NCI-H1105 treated with DMSO at 0.1 percent for 48 hours (cell line): ENCODE measurements at regions not wholly inside any gene's neighbourhood (a gene's known extent, or its start where the extent isn't known, plus 50 kb on each side); places are given as distances from the start of the nearest gene placed in this dataset.

ENCODE experiments used
- DNase-seq: peaks from one replicate; lab custom pipeline; 2025; lab: John Stamatoyannopoulos, UW

DNA sequence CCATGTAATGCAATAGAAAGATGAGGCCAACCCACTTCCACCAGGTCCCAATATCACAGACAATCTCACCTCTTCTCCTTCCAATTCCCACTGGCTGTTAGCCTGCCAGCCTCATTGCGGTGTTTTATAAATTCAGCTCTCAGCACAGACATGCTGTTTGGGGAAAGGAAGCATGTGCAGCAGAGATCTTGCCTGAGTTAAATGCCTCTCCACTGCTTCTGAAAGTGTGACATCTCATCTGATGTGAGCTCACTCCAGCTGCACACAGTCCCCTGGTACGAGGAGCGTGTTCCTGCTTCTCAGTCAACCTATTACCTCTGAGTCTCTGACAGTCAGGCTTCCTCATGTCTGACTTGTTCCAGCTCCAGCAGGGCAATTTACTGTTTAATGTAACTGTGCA is 122.7 kb upstream of the GUCY1A2 start:
- DNase-seq, result no peak

DNA sequence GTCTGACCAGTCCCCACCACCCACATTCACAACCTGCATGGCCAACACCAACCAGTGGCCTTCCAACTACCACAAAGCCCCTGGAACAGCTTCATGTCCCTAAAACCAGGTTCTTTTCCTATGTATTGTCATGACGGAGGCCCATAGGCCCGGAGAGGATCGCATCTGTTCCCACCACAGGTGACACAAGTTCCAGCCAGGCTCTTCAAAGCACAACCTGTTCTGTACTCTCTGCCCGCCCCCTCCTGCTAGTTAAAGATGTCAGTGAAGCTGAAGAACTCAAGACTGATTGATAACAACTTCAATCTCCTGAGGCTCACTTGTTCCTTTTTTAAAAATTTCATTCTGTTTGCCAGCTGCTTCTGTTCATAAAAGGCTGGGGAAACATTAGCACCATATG is 121.1 kb upstream of the GUCY1A2 start:
- DNase-seq, result peak; percentile 52

DNA sequence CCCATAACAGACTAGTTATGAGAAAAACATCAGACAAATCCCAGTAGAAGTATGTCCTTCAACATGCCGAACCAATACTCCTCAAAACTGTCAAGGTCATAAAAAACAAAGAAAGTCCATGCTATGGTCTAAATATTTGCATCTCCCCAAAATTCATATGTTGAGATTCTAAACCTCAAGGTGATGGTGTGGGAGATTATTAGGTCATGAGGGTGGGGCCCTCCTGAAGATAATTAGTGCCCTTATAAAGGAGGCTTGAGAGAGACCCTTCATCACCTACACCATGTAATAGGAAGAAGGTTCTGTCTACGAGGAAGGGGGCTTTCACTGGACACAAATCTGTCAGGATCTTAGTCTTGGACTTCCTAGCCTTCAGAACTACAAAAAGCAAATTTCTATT is 118.6 kb upstream of the GUCY1A2 start:
- DNase-seq, result no peak

DNA sequence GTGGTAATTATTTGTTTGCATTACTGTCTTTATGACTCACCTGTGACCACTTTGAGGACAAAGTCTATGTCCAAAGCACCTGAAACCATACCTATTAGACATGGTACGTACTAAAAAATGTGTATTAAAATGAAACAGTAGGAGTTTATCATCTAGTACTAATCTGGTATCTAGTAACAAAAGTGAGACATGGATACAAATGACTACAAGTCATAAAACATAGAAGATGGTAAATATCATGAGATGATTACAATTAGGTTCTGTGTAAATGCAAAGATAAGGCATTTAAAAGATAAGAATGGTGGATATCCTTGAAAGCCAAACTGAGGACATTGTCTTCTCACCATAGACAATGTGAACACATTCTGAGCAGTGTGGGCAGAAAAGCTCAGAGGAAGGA is 113.5 kb upstream of the GUCY1A2 start:
- no peak for DNase-seq

DNA sequence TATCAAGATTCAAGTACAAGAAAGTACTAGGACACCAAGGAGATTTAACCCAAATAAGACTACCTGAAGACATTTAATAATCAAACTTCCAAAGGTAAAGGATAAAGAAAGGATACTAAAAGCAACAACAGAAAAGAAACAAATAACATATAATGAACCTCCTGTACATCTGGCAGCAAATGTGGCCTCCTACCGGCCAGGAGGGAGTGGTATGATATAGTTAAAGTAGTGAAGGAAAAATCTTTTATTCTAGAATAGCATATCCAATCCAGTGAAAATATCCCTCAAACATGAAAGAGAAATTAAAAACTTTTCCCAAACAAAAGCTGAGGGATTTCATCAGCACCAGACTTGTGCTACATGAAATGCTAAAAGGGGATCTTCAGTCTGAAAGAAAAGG is 104.7 kb upstream of the GUCY1A2 start:
- no peak for DNase-seq

DNA sequence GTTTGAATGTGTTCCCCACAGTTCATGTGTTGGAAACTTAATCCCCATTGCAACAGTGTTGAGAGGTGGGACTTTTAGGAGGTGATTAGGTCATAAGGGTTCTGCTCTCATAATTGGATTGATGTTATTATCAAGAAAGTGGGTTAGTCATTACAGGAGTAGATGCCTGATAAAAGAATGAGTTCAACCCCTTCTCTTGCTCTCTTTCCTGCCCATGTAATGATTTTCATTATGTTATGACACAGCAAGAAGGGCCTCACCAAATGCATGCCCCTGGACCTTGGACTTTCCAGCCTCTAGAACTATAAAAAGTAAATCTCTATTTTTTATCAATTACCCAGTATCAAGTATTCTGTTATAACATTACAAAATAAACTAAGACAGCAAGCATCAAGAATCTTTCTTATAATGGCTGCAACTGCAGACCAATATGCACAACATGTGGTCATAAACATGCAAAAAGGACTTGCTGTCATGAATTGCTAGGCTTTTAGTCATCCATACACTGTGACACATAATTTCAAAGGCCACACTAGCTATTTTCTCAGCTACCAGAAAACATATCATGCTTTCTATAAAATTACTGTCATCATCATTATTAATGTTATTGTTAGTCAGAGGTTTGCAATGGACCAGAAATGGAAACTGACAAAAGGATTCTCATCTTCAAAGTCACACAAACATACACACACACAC is 99.9 kb upstream of the GUCY1A2 start:
- DNase-seq, result no peak

DNA sequence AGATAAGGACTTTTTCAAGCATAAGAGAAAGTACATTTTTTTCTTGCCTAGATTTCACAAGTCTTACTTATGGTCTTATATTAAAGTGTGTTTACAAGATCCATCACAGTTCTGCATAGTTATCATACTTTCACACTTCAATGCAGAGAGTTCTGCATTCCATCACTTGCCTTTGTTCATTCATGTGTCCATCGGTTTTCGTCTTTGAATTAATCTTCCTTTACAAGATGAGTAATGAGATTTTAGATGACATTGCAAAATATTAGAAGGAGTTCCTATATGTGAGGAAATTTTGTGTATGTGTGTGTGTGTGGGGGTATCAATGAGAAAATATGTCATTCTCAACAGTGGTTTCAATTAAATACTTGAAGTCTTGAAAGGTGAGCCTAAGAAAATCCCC is 98.1 kb upstream of the GUCY1A2 start:
- DNase-seq, result no peak

DNA sequence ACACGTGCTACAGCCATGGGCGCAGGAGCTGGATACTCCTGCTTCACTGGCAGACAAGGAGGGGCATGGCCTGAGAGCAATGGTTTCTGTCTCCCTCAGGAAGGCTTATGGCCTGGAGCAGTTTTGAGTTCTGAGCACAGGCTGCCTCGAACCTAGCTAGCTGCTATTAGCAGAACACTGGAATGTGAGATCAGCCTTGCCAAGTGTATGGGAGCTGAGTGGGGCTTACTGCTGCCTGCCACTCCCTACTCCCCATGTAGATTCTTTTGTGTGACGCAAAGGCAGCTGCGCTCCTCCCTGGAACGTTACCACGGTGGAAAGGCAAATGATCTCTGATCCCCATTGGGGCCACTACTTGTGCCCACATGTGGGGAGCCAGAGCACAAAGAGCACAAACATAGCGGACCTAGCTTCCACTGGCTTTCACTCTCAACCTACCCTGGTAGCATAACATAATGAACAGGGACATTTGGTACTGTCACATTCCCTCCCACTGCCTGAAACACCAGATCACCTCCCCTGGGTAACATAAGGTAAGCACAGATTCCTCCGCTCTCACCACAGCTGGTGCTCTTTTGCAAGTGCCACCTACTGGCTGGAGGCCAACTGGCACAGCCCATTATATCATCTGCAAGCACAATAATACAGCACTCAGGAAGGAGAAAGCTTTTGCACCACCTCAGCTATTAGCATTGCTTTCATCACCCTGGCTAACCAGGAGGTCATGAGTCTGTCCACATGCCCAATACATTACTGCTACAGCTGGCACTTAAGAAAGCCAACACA is 84.6 kb upstream of the GUCY1A2 start:
- DNase-seq, result peak; percentile 29

DNA sequence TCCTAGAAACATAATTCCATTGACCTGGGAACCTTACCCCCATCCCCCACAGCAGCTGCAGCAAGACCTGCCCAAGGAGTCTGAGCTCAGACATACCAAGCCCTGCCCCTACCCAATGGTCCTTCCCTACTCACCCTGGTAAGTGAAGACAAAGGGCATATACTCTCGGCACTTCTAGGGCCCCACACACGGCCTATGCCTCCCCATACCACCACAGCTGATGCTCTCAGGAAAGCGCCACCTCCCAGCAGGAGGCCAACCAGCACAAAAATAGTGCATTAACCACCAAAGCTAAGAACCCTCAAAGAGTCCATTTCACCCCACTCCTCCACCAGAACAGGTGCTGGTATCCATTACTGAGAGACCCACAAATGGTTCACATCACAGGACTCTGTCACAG is 74.4 kb upstream of the GUCY1A2 start:
- no peak for DNase-seq

DNA sequence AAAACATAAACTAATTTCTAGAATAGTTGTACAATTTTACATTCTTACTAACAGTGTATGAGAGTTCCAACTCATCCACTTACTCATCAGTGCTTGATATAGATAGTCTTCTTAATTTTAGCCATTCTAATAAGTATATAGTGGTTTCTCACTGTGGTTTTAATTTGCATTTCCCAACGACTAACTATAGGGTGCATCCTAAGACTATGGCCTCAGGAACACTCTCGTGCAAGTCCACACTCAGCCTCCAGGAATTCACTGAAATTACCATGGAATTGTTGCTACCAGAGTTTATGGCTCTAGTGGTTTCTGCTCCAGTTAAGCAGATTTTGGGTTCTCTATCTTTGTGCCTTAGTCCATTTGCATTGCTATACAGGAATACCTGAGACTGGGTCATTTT is 60.1 kb upstream of the GUCY1A2 start:
- no peak for DNase-seq

DNA sequence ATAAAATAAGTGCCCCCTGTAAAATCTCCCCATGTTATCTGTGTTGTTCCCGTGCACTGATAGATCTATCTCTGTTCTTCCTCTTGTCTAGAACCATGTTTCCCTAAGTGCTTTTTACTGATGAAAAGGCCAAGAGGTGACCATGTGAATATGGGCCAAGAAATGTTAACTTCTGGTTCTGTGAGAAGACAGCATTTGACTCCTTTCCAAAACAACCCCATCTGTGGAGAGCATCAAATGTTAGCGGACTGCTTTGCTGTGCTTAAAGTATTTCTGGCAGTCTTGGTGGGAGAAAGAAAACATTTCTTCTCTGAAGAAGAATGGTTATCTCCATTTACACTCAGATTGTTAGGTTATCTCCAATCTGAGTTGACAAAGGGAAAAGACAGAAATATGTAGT is 58.6 kb upstream of the GUCY1A2 start:
- DNase-seq, result no peak

DNA sequence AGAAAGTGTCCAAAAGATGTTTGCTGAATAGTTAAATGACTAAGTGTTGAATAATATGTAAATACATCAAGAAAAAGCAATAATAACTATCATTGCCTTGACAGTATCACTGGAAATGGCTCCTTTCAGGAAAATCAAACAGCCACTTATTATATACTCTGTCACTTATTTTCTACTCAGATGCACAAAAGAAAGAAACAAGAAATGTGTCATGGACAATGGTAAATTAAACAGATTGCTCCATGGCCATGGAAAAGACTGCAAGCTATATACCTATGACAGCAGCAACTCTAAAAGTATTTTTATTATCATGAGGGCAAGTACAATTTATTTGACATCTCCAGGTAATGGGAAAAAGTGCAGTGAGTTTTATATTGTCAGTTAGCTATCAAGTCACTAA is 52.9 kb upstream of the GUCY1A2 start:
- DNase-seq, result no peak
